ENCODE measurements at regions not wholly inside any gene's neighbourhood (a gene's known extent, or its start where the extent isn't known, plus 50 kb on each side); places are given as distances from the start of the nearest gene placed in this dataset.
"Not testable (repeated sequence)": the region's sequence is repeated elsewhere in the genome, so short reads cannot be mapped to it uniquely, and the experiment has no call there.

- not testable (repeated sequence) for TF ChIP-seq CTCF (IDR thresholded peaks at IDR 0.05; ENCODE audit: poor library complexity); EZH2phosphoT487 (IDR thresholded peaks at IDR 0.05; ENCODE audit: low read depth, severe bottlenecking, unreplicated experiment); EZH2 (IDR thresholded peaks at IDR 0.05; ENCODE audit: borderline replicate concordance)
Observed at GRCh38 chr9:66266856-66267430, 530.0 kb downstream of the FOXD4L4 start.

Measured in hepatocyte (in vitro differentiated cells).